SK-N-DZ (cell line): ENCODE measurements at regions not wholly inside any gene's neighbourhood (a gene's known extent, or its start where the extent isn't known, plus 50 kb on each side); places are given as distances from the start of the nearest gene placed in this dataset.
"Not testable (repeated sequence)": the region's sequence is repeated elsewhere in the genome, so short reads cannot be mapped to it uniquely, and the experiment has no call there.

Experiments used
- DNase-seq: peaks from one replicate; pipeline ENCODE4 v3.0.0-alpha.2; 2015; ENCODE audit warnings: low spot score

- no peak for DNase-seq
Observed at GRCh38 chr21:20334585-20334984, 663.6 kb upstream of the NCAM2 start.

GRCh38 chr21:20341431-20341830, 656.8 kb upstream of the NCAM2 start:
- DNase-seq: no peak

GRCh38 chr21:20343186-20343585, 655.0 kb upstream of the NCAM2 start:
- DNase-seq: no peak

GRCh38 chr21:20351138-20351537, 647.1 kb upstream of the NCAM2 start:
- DNase-seq: no peak

- no peak for DNase-seq
Observed at GRCh38 chr21:20353351-20353750, 644.9 kb upstream of the NCAM2 start.

GRCh38 chr21:20373031-20373430, 625.2 kb upstream of the NCAM2 start:
- no peak for DNase-seq

- no peak for DNase-seq
Observed at GRCh38 chr21:20377250-20377649, 621.0 kb upstream of the NCAM2 start.

- DNase-seq: peak; percentile 2
Observed at GRCh38 chr21:20388400-20388799, 609.8 kb upstream of the NCAM2 start.

- no peak for DNase-seq
Observed at GRCh38 chr21:20396798-20397197, 601.4 kb upstream of the NCAM2 start.

GRCh38 chr21:20404915-20405314, 593.3 kb upstream of the NCAM2 start:
- DNase-seq: no peak

GRCh38 chr21:20418353-20418752, 579.9 kb upstream of the NCAM2 start:
- no peak for DNase-seq

GRCh38 chr21:20419772-20420171, 578.4 kb upstream of the NCAM2 start:
- no peak for DNase-seq

- DNase-seq: no peak
Observed at GRCh38 chr21:20424943-20425342, 573.3 kb upstream of the NCAM2 start.

- DNase-seq: no peak
Observed at GRCh38 chr21:20425856-20426255, 572.4 kb upstream of the NCAM2 start.

GRCh38 chr21:20440338-20440737, 557.9 kb upstream of the NCAM2 start:
- no peak for DNase-seq

- peak; percentile 9 for DNase-seq
Observed at GRCh38 chr21:20443558-20444155, 554.6 kb upstream of the NCAM2 start.

- DNase-seq: no peak
Observed at GRCh38 chr21:20445971-20446370, 552.2 kb upstream of the NCAM2 start.

GRCh38 chr21:20451046-20451445, 547.2 kb upstream of the NCAM2 start:
- DNase-seq: no peak

- no peak for DNase-seq
Observed at GRCh38 chr21:20452935-20453334, 545.3 kb upstream of the NCAM2 start.

- DNase-seq: no peak
Observed at GRCh38 chr21:20459838-20460237, 538.4 kb upstream of the NCAM2 start.

GRCh38 chr21:20463362-20463761, 534.8 kb upstream of the NCAM2 start:
- no peak for DNase-seq

- DNase-seq: no peak
Observed at GRCh38 chr21:20469361-20469760, 528.8 kb upstream of the NCAM2 start.

- no peak for DNase-seq
Observed at GRCh38 chr21:20486303-20486702, 511.9 kb upstream of the NCAM2 start.

- not testable (repeated sequence) for DNase-seq
Observed at GRCh38 chr21:20502915-20503314, 495.3 kb upstream of the NCAM2 start.
